IPS-18a (cell line): ENCODE measurements at regions not wholly inside any gene's neighbourhood (a gene's known extent, or its start where the extent isn't known, plus 50 kb on each side); places are given as distances from the start of the nearest gene placed in this dataset.

Source experiments
- H3K27ac ChIP-seq: one replicate; pipeline ENCODE4 v1.5.1; 2013; ENCODE audit warnings: low read length
- H3K27me3 ChIP-seq: one replicate; pipeline ENCODE4 v1.6.1; 2013; ENCODE audit warnings: mild to moderate bottlenecking, low read length; ENCODE audit not compliant: control insufficient read depth, insufficient read depth
- H3K36me3 ChIP-seq: one replicate; pipeline ENCODE4 v1.6.1; 2013; ENCODE audit warnings: low read depth, low read length; ENCODE audit not compliant: control insufficient read depth
- H3K4me1 ChIP-seq: one replicate; pipeline ENCODE4 v1.6.1; 2013; ENCODE audit warnings: low read depth, low read length; ENCODE audit not compliant: control insufficient read depth
- H3K4me3 ChIP-seq: one replicate; pipeline ENCODE4 v1.5.1; 2013; ENCODE audit warnings: low read length
- H3K9ac ChIP-seq: one replicate; pipeline ENCODE4 v1.6.1; 2013; ENCODE audit warnings: mild to moderate bottlenecking, low read length, moderate library complexity
- H3K9me3 ChIP-seq: one replicate; pipeline ENCODE4 v1.6.1; 2013; ENCODE audit warnings: low read depth, low read length; ENCODE audit not compliant: control insufficient read depth

GRCh38 chr2:155218945-155219344 lies 520.5 kb downstream of the KCNJ3 start:
- Histone ChIP-seq H3K9ac (no peak overlapping the region), H3K27ac (no peak overlapping the region), H3K4me3 (no peak overlapping the region), H3K9me3 (no peaks in the 10 kb centered on the region), H3K27me3 (no peaks in the 10 kb centered on the region), H3K4me1 (no peaks in the 10 kb centered on the region), H3K36me3 (no peaks in the 10 kb centered on the region)

- H3K9ac ChIP-seq, result no peak overlapping the region
- H3K27me3 ChIP-seq, result no peaks in the 10 kb centered on the region
- H3K9me3 ChIP-seq, result no peaks in the 10 kb centered on the region
- H3K27ac ChIP-seq, result no peak overlapping the region
- no peak overlapping the region for H3K4me3 ChIP-seq
- H3K36me3 ChIP-seq, result no peaks in the 10 kb centered on the region
- no peaks in the 10 kb centered on the region for H3K4me1 ChIP-seq
Observed at GRCh38 chr2:155218292-155218924, 519.9 kb downstream of the KCNJ3 start.

DNA sequence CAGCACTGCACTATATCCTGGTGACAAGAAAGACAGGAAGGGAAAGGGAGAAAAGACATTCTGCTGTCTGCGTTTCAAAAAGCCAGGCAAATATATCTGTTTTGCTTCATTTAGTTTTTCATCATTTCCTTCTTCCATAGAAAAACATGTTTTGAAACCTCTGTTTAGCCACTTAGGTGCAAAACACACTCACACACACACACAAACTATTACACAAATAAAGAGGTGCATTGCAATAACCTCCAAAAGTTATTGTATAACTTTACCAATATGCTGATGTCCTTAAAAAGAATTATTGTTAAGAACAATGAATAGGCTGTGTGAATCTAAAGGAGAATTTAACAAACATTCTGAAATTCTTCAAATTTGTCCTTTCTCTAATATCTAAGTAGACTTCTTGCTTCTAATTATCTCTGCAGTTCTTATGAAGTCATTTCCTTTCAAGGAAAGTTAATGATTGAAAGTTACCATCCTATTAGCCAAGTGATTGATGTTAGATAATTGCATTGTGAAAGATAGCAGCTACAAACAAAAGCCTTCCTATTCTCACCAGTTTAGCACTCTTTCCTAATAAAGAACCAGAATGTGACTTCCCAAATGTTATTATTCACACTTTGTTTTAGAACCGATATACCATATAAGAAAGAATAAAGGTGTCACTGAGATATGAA lies 516.7 kb downstream of the KCNJ3 start:
- Histone ChIP-seq H3K27ac (no peak overlapping the region), H3K9ac (no peak overlapping the region), H3K27me3 (no peaks in the 10 kb centered on the region), H3K9me3 (no peaks in the 10 kb centered on the region), H3K36me3 (no peaks in the 10 kb centered on the region), H3K4me3 (no peak overlapping the region), H3K4me1 (no peaks in the 10 kb centered on the region)

DNA sequence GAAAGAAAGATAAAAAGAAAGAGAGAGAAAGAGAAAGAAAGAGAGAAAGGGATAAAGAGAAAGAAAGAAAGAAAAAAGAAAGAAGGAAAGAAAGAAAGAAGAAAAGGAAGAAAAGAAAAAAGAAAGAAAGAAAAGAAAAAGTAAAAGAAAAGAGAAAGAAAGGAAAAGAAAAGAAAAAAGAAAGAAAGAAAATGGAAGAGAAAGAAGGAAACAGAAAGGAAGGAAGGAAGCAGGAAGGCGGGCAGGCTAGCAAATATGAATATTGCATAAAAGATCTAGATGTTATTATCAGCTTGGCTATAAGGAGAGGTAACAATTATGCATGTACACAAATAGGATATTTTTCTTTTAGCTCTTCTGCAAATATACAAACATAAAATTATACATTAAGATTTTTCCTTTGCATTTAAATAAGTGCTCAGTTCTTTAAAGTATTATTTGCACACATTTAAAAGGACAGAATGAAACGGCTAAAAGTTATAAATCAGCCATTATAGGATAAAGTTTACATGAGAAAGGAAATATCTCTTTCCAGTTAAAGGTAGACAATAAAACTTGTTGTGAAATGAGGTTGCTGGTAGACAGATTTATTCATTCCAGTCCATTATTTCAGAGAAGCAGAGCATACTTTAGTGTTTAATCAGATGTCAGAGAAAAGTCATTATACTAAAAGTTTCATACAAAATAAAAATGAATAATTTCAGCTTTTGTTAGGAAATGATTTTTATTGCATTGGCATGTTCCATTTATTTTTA lies 511.4 kb downstream of the KCNJ3 start:
- no peak overlapping the region for H3K9ac ChIP-seq
- no peaks in the 10 kb centered on the region for H3K27me3 ChIP-seq
- H3K27ac ChIP-seq, result no peak overlapping the region
- H3K4me3 ChIP-seq, result no peak overlapping the region
- H3K36me3 ChIP-seq, result no peaks in the 10 kb centered on the region
- no peaks in the 10 kb centered on the region for H3K9me3 ChIP-seq
- H3K4me1 ChIP-seq, result no peaks in the 10 kb centered on the region

GRCh38 chr2:155203178-155203577 lies 504.7 kb downstream of the KCNJ3 start:
- Histone ChIP-seq H3K9me3 (no peaks in the 10 kb centered on the region), H3K9ac (no peak overlapping the region), H3K4me3 (no peak overlapping the region), H3K27ac (no peak overlapping the region), H3K4me1 (no peaks in the 10 kb centered on the region), H3K36me3 (no peaks in the 10 kb centered on the region), H3K27me3 (no peaks in the 10 kb centered on the region)

- Histone ChIP-seq H3K27me3 (no peaks in the 10 kb centered on the region), H3K9ac (no peak overlapping the region), H3K4me3 (no peak overlapping the region), H3K4me1 (no peaks in the 10 kb centered on the region), H3K9me3 (no peaks in the 10 kb centered on the region), H3K27ac (no peak overlapping the region), H3K36me3 (no peaks in the 10 kb centered on the region)
Observed at GRCh38 chr2:155200753-155201152, 502.3 kb downstream of the KCNJ3 start.

- Histone ChIP-seq H3K4me3 (no peak overlapping the region), H3K27ac (no peak overlapping the region), H3K36me3 (no peaks in the 10 kb centered on the region), H3K9ac (no peak overlapping the region), H3K4me1 (peaks cover 5% of the 10 kb centered on the region), H3K27me3 (no peaks in the 10 kb centered on the region), H3K9me3 (no peaks in the 10 kb centered on the region)
Observed at GRCh38 chr2:155190342-155190741, 491.8 kb downstream of the KCNJ3 start.

DNA sequence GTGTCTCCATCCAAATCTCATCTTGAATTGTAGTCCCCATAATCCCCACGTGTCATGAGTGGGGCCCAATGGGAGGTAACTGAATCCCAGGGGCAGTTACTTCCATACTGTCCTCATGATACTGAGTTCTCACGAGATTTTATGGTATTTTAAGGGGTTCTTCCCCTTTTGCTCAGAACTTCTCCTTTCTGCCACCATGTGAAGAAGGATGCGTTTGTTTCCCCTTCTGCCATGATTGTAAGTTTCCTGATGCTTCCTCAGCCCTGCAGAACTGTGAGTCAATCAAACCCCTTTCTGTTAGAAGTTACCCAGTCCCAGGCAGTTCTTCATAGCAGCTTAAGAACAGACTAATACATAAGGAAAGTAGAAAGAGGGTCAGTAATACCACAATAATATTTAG lies 480.4 kb downstream of the KCNJ3 start:
- Histone ChIP-seq H3K27ac (no peak overlapping the region), H3K4me1 (no peaks in the 10 kb centered on the region), H3K4me3 (no peak overlapping the region), H3K27me3 (no peaks in the 10 kb centered on the region), H3K9ac (no peak overlapping the region), H3K36me3 (no peaks in the 10 kb centered on the region), H3K9me3 (no peaks in the 10 kb centered on the region)

- no peaks in the 10 kb centered on the region for H3K27me3 ChIP-seq
Observed at GRCh38 chr2:155176345-155176744, 477.9 kb downstream of the KCNJ3 start.

GRCh38 chr2:155169317-155169716 lies 470.8 kb downstream of the KCNJ3 start:
- Histone ChIP-seq H3K27ac (no peak overlapping the region), H3K4me1 (no peaks in the 10 kb centered on the region), H3K9me3 (no peaks in the 10 kb centered on the region)

More at GRCh38 chr2:155176345-155176744, 477.9 kb downstream of the KCNJ3 start:
- Histone ChIP-seq H3K27ac (no peak overlapping the region), H3K36me3 (no peaks in the 10 kb centered on the region), H3K4me1 (no peaks in the 10 kb centered on the region), H3K4me3 (no peak overlapping the region), H3K9me3 (no peaks in the 10 kb centered on the region), H3K9ac (no peak overlapping the region)

DNA sequence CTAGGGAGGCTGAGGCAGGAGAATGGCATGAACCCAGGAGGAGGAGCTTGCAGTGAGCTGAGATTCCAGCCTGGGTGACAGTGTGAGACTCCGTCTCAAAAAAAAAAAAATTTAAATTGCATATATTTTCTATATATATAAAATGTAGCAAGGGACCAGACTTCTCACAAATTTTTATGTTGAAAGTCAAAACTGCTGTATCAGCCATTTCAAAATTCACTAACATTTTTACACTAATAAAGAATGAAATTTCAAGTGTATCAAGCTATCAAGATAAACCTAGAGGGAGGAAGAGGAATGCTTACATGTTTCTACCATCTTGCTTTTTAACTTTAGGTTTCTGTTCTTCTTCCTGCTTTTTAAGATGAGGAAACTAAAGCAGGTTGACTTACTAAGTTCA lies 464.0 kb downstream of the KCNJ3 start:
- Histone ChIP-seq H3K27ac (no peak overlapping the region), H3K27me3 (no peaks in the 10 kb centered on the region), H3K4me1 (no peaks in the 10 kb centered on the region), H3K9me3 (no peaks in the 10 kb centered on the region), H3K9ac (no peak overlapping the region), H3K36me3 (no peaks in the 10 kb centered on the region), H3K4me3 (no peak overlapping the region)

More at GRCh38 chr2:155169317-155169716, 470.8 kb downstream of the KCNJ3 start:
- H3K9ac ChIP-seq, result no peak overlapping the region
- H3K36me3 ChIP-seq, result no peaks in the 10 kb centered on the region
- no peak overlapping the region for H3K4me3 ChIP-seq
- no peaks in the 10 kb centered on the region for H3K27me3 ChIP-seq
